ENCODE measurements at regions not wholly inside any gene's neighbourhood (a gene's known extent, or its start where the extent isn't known, plus 50 kb on each side); places are given as distances from the start of the nearest gene placed in this dataset.
"Not testable (repeated sequence)": the region's sequence is repeated elsewhere in the genome, so short reads cannot be mapped to it uniquely, and the experiment has no call there.

DNA sequence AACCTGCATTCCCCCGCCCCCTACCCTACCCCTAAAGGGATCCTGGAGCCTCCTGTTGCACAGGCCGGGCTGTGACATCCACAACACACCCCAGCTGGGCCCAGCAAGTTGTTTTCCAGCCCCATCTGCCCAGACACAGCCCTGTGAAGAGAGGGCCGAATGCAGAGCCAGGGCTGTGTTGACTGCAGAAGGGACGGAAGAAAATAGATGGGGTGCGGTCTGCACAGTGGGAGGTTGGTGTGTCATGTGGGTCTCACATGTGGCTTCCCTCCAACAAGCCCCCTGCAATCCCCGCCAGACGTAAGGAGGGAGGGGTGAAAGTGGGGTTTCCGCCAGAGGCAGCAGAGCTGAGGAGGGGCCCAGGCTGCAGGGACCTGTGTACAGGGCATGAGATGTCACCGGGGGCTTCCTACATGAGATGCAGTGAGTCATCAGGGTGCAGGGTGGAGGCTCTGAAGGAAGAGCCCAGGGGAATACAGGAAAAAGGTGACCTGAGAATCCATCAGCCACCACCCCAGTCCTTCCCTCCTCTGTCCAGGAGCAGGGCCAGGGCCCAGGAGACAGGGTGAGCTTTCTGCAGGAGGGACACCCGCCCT lies 60.2 kb upstream of the SULF2 start:
- H3K27me3 Mint-ChIP-seq (ENCODE audit: low read depth); ATAC-seq; CTCF ChIA-PET; H3K36me3 Mint-ChIP-seq; H3K4me3 Mint-ChIP-seq; DNase-seq (ENCODE audit: low spot score); H3K27ac Mint-ChIP-seq; H3K9me3 Mint-ChIP-seq: not testable (repeated sequence)
- H3K4me1 Mint-ChIP-seq, result peaks cover 16% of the 10 kb centered on the region
- POLR2A ChIA-PET, result interaction anchor here (0.6 kb wide), 1 partner anchor 1059 kb away, joined by 4 read pairs; no protein-coding TSS in a partner anchor

- H3K36me3 Mint-ChIP-seq; H3K27ac Mint-ChIP-seq; H3K9me3 Mint-ChIP-seq; CTCF ChIA-PET; H3K4me3 Mint-ChIP-seq; H3K27me3 Mint-ChIP-seq (ENCODE audit: low read depth); POLR2A ChIA-PET; DNase-seq (ENCODE audit: low spot score): not testable (repeated sequence)
- ATAC-seq, result peak; percentile 25
- H3K4me1 Mint-ChIP-seq, result peaks cover 16% of the 10 kb centered on the region
Measured at GRCh38 chr20:47844568-47844906, 59.3 kb upstream of the SULF2 start.

- TF ChIP-seq ZNF512 (CRISPR knock-in tag; IDR thresholded peaks at IDR 0.05; ENCODE audit: borderline replicate concordance) (peak; percentile 95; the same call in 1 of the 2 replicates), E2F4 (CRISPR knock-in tag; IDR thresholded peaks at IDR 0.05; ENCODE audit: borderline replicate concordance, low read depth) (no peak)
- ChIA-PET CTCF (interaction anchor here (0.8 kb wide), 1 partner anchor 514 kb away, joined by 3 read pairs; no protein-coding TSS in a partner anchor), POLR2A (no interaction called here)
- Mint-ChIP-seq H3K9me3 (no peaks in the 10 kb centered on the region), H3K4me3 (no peak overlapping the region), H3K4me1 (peaks cover 16% of the 10 kb centered on the region), H3K36me3 (no peaks in the 10 kb centered on the region), H3K27ac (no peak overlapping the region), H3K27me3 (ENCODE audit: low read depth) (no peaks in the 10 kb centered on the region)
- ATAC-seq, result peak; percentile 73
- DNase-seq (ENCODE audit: low spot score), result no peak
Measured at GRCh38 chr20:47843886-47844567, 58.7 kb upstream of the SULF2 start.

GRCh38 chr20:47842950-47843349 lies 57.7 kb upstream of the SULF2 start:
- POLR2A ChIA-PET; ATAC-seq; H3K27me3 Mint-ChIP-seq (ENCODE audit: low read depth); H3K27ac Mint-ChIP-seq; H3K9me3 Mint-ChIP-seq; DNase-seq (ENCODE audit: low spot score); H3K36me3 Mint-ChIP-seq; H3K4me3 Mint-ChIP-seq: not testable (repeated sequence)
- CTCF ChIA-PET, result interaction anchor here (0.8 kb wide), 1 partner anchor 515 kb away, joined by 3 read pairs; no protein-coding TSS in a partner anchor
- peaks cover 16% of the 10 kb centered on the region for H3K4me1 Mint-ChIP-seq

- H3K27ac Mint-ChIP-seq; ATAC-seq; CTCF ChIA-PET; H3K27me3 Mint-ChIP-seq (ENCODE audit: low read depth); DNase-seq (ENCODE audit: low spot score); H3K4me3 Mint-ChIP-seq; POLR2A ChIA-PET; H3K36me3 Mint-ChIP-seq; H3K9me3 Mint-ChIP-seq: not testable (repeated sequence)
- peaks cover 16% of the 10 kb centered on the region for H3K4me1 Mint-ChIP-seq
Measured at GRCh38 chr20:47842004-47842403, 56.7 kb upstream of the SULF2 start.

GRCh38 chr20:47836256-47836817 lies 51.1 kb upstream of the SULF2 start:
- H3K4me1 Mint-ChIP-seq; DNase-seq (ENCODE audit: low spot score); POLR2A ChIA-PET; H3K4me3 Mint-ChIP-seq; H3K9me3 Mint-ChIP-seq; H3K36me3 Mint-ChIP-seq; H3K27ac Mint-ChIP-seq; H3K27me3 Mint-ChIP-seq (ENCODE audit: low read depth); ATAC-seq: not testable (repeated sequence)
- CTCF ChIA-PET, result interaction anchor here (0.7 kb wide), 2 partner anchors 59 to 122 kb away, joined by 3 read pairs; no protein-coding TSS in a partner anchor
